NCI-H1694 treated with DMSO at 0.1 percent for 48 hours (cell line): ENCODE measurements at regions not wholly inside any gene's neighbourhood (a gene's known extent, or its start where the extent isn't known, plus 50 kb on each side); places are given as distances from the start of the nearest gene placed in this dataset.
"Not testable (repeated sequence)": the region's sequence is repeated elsewhere in the genome, so short reads cannot be mapped to it uniquely, and the experiment has no call there.

Experiments
- DNase-seq: peaks from one replicate; lab custom pipeline; 2025; lab: John Stamatoyannopoulos, UW

DNA sequence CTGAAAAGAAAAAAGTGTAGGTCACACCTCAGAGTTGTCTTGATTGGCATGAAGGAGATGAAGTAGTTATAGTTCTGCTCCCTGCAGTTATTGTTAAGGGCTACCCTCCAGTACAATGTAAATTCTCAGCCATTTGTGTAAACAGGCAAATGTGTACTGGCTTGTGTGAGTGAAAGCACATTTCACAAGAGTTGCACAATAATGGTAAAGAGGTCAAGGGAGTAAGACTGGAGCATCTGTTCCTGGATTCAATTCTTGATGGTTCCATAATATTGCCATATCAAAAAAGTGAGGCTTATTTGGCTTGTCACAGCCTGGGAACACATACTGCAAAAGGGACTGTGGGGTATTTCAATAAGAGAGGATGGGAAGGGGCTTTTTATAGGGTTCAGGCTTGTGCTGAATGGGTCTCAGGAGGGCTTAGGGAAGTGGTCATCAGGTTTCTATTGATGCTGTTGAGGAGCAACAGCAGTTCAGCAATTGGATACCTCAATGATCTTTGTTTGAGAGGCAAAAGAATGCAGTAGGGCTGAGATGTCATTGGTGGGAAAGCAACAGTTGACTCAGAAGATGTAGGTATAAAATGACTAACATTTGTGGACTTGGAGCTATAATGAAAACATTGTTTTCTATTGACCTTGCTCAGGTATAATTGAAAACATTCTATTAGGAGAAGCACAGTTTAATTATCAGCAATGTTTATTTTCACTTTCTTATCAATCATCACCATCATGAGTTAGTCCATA lies 402.6 kb downstream of the BCKDHB start:
- no peak for DNase-seq

- DNase-seq: no peak
Observed at GRCh38 chr6:80504882-80505281, 398.4 kb downstream of the BCKDHB start.

- DNase-seq: no peak
Observed at GRCh38 chr6:80503660-80504059, 397.2 kb downstream of the BCKDHB start.

- no peak for DNase-seq
Observed at GRCh38 chr6:80502871-80503270, 396.4 kb downstream of the BCKDHB start.

DNA sequence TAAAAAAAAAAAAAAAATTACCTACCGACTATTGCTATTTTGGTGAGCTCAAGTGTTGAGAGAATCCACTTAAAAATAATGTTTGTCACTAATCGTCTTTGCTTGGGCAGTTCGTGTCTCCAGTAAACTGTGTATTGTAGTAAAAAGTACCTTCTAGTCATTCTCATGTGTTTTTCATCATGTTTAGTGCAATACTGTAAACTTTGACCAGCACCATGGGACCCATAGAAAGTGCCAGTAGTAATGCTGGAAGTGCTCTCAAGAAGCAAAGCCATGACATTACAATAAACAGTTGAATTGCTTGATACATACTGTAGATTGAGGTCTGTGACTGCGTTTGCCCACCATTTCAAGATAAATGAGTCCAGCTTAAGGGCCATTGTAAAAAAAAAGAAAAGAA lies 395.2 kb downstream of the BCKDHB start:
- DNase-seq: no peak

DNA sequence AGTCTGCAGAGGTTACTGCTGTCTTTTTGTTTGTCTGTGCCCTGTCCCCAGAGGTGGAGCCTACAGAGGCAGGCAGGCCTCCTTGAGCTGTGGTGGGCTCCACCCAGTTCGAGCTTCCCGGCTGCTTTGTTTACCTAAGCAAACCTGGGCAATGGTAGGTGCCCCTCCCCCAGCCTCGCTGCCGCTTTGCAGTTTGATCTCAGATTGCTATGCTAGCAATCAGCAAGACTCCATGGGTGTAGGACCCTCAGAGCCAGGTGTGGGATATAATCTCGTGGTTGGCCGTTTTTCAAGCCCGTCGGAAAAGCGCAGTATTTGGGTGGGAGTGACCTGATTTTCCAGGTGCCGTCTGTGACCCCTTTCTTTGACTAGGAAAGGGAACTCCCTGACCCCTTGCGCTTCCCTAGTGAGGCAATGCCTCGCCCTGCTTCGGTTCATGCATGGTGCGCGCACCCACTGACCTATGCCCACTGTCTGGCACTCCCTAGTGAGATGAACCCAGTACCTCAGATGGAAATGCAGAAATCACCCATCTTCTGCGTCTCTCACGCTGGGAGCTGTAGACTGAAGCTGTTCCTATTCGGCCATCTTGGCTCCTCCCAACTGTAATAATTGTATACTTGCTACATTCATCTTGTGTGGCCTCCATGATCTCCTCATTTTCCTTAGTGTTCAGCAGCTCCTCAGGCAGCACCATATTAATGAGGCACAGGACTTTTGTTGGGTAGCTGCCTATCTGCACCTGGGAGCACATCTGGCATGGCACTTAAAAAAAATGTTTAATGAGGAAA lies 391.4 kb downstream of the BCKDHB start:
- DNase-seq: not testable (repeated sequence)

GRCh38 chr6:80489911-80490635 lies 383.6 kb downstream of the BCKDHB start:
- DNase-seq: no peak

DNA sequence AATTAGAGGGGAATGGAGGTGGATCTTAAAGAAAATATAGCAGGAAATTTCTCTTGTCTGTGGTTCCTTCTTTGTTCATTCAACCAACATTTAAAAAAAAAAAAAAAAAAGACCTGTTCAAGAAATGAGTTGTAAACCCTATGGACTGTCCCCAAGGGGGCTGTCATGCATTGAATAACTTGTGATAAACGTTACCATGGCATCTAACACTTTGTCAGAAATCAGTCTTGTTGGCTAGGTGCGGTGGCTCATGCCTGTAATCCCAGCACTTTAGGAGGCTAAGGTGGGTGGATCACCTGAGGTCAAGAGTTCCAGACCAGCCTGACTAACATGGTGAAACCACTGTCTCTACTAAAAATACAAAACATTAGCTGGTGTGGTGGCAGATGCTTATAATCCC lies 381.7 kb downstream of the BCKDHB start:
- DNase-seq: no peak

GRCh38 chr6:80485494-80485893 lies 379.0 kb downstream of the BCKDHB start:
- not testable (repeated sequence) for DNase-seq

- DNase-seq: no peak
Observed at GRCh38 chr6:80482056-80482455, 375.6 kb downstream of the BCKDHB start.

GRCh38 chr6:80480421-80481157 lies 374.1 kb downstream of the BCKDHB start:
- no peak for DNase-seq

GRCh38 chr6:80478030-80478429 lies 371.6 kb downstream of the BCKDHB start:
- no peak for DNase-seq

DNA sequence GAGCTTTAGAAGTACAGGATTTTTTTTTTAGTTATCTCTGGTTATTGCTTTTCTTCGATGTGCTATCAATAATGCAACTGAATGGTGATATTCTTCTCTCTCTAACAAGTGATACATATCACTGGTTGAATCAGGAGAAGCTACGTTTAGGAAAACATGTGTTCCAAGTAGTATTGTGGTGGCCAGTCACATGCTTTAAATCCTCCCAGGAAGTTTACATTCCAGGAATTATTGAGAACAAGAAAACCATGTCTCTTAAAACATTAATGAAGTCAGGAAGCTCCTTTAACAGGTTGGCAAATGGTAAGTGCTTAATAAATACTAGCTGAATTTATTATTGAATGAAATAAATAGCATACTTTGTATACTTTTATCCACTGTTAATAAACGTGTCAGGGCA lies 371.1 kb downstream of the BCKDHB start:
- no peak for DNase-seq

GRCh38 chr6:80472271-80472670 lies 365.8 kb downstream of the BCKDHB start:
- DNase-seq: no peak

GRCh38 chr6:80469977-80470376 lies 363.5 kb downstream of the BCKDHB start:
- no peak for DNase-seq

DNA sequence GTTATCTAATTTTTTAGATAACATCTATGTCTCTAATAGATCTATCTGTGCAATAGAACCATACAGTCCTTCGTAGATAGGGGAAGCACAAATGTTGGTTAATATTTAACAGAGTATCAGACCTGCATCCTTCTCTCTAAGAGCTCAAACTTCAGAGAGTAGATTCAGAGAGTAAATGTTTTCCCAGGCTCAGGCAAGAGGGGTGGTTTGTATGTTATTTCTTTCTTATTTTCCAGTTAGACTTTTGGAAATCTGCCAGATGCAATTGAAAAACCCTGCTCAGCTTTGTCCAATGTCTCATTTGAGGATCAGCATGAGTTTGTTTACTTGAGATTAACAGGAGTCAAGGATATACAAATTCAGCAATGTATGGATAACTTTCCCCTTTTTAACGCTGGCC lies 361.9 kb downstream of the BCKDHB start:
- DNase-seq: no peak

DNA sequence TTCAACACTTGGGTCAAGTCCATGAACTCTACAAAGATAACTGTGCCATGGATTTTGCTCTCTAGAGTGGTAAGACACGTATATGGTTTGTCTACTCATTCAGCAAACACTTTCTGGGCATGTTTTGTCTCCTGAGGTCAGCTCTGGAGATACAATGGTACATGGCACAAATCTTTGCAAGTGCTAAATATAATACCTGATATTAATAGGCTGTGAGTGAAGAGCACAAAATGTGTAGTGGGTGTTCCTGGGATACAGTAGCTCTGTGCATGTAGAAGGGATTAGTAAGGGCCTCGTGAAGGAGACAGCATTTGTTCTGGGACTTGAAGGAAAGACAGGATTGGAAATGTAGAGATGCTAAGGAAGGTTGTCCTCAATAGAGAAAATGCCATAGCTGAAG lies 360.9 kb downstream of the BCKDHB start:
- no peak for DNase-seq

DNA sequence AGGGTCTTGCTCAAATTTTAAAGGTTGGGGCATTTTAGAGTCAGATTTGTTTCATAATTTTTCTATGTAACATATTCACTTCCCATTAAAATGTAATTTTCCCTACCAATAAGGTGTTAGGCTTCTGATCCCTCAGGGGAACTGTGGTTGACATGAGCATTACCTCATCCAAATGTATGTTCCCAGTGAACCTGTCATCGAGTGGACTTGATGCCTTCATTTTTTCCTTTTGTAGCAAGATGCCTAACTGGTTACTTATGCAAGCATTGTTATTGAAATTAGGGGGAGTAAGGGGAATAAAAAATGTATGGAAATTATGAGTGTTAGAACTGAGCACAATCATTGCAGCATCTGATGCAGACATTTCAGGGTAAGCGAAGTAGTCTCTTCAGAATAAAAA lies 360.5 kb downstream of the BCKDHB start:
- no peak for DNase-seq

DNA sequence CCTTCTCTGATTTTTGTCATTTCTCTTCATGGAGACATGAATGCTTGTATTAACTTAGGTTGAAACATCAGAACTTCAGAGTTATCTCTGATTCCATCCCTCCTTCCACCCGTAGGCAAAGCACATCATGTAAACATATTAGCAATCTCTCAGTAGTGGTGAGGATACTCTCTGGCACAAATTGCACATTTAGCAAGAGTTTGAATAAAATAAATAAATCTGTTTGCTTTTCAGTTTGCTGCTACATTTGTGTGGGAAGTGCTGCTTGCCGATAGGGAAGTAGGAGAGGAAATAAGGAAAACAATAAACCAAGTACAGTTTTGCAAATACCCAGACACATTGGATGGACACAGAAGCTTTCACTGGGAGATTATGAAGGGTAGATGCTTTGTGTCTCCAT lies 359.0 kb downstream of the BCKDHB start:
- no peak for DNase-seq

DNA sequence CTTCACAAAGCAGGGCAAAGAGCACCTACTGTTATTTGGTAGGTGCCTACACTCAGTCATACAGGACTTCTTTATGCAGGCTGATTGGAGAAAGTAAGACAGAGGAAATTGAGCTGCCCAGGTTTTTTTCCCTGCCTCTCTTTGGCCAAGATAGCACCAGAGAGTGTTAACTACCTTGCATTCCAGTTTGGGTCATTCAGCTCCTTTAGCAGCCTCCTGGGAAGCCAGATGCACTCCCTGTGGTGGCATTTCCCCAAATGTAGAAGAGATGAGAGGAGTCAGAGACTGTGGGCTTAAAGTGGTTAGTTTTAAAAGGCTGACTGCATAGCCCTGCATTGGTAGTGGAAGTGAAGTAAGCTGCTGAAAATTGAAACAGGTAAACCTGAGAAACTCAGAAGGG lies 358.4 kb downstream of the BCKDHB start:
- no peak for DNase-seq

- DNase-seq: no peak
Observed at GRCh38 chr6:80463197-80463596, 356.7 kb downstream of the BCKDHB start.

GRCh38 chr6:80460257-80460865 lies 353.9 kb downstream of the BCKDHB start:
- DNase-seq: no peak
